CD1c-positive myeloid dendritic cell (primary cell): ENCODE measurements at regions not wholly inside any gene's neighbourhood (a gene's known extent, or its start where the extent isn't known, plus 50 kb on each side); places are given as distances from the start of the nearest gene placed in this dataset.
"Not testable (repeated sequence)": the region's sequence is repeated elsewhere in the genome, so short reads cannot be mapped to it uniquely, and the experiment has no call there.

Source experiments
- DNase-seq: peaks from one replicate; pipeline ENCODE4 v3.0.0-alpha.2; 2016; ENCODE audit errors: extremely low spot score

GRCh38 chr21:14684071-14684470, 138.0 kb upstream of the SAMSN1 start:
- DNase-seq: peak; percentile 25

GRCh38 chr21:14683063-14683462, 136.9 kb upstream of the SAMSN1 start:
- DNase-seq: peak; percentile 33

DNA sequence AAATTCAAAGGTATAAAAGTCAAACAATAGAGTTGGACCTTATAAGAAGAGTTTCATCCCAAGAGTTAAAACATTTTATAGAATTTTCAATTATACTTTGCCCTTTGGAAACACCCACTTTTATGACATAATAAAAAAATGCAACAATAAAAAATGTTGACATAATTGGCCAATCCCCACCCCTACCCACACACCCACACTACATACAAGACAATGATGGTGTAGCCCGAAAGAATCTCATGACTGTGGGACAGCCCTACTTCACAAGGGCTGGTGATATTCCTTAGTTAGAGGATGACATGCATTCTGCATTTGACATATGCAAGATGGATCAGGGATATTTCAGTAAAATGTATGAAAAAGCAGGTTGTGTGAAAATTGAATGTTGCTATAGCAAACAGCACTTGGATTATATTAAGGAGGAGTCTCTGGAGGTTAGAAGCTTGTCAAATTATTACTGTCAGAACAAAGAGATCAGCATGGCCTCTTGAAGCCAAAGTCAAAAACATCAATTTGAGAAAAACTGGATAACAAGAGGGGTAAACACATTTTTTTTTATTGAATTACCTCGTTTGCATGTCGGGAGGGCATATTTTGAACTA, 133.0 kb upstream of the SAMSN1 start:
- no peak for DNase-seq

GRCh38 chr21:14677639-14678179, 131.6 kb upstream of the SAMSN1 start:
- DNase-seq: peak; percentile 30

DNA sequence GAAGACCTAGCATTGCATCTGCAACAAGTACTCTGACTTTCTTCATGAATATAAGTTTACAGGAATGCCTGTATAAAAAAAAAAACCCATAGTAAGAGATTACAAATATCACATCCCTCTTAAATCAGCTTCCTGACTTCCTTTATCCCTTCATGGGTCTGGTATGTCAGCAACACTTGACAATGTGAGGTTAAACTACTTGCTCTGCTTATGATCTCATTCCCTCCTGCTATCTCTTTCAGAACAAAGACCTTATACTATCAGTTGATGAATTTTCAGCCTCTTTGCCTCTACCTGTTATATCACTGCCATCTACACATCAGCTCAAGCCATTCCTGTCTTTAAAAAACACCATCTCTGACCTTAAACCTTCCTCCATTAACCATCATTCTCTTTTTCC, 130.9 kb upstream of the SAMSN1 start:
- no peak for DNase-seq

DNA sequence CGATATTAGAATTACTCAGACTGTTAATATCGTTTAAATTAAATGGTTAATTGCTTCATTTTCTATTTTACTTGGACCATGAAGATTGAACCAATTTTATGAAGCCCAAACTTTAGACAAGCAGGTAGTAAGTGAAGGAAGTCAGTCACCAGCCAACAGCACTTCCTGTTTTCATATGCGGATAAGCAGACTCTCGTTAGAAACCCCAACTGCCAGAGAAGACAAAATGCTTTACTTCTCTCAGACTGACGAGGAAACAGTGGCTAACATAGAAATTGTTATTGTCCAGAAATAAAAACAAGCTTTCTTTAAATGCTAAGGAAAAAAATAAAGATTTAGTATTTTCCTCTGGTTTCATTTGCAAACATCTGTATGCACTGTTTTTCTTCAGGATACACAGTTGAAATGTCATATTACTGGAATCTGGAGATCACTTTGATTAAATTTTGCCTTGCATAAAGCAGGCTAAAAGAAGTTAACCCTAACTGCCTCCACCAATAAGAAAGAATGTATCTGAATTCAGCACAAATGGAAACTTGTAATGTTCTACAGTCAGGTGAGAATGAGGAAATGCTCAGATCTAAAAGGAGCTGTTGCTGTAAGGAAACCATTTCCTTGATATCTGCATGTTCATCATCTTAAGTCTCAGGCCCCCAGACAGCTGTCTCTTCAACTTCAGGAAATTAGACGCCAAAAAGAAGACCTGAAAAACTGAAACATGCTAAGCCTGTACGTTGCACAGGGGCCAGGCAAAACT, 129.8 kb upstream of the SAMSN1 start:
- peak; percentile 57 for DNase-seq

DNA sequence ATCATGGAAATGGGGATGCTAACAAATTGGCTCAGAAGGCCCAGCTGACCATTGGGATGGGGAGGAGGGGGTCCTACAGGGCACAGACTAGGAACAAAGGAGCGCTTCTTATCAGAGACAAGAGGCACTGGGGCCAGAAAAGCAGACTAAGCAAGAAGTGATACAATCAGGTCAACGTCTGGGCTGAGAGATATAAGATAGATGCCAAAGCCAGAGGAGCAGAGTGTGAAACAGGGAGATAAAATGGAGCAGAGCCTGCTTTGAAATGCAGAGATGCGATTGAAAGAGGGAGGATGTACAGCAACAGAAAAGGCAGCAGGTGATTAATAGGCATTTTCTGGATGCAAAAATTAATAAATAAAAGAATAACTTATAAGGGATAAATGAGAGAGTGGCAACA, 127.5 kb upstream of the SAMSN1 start:
- DNase-seq: no peak

DNA sequence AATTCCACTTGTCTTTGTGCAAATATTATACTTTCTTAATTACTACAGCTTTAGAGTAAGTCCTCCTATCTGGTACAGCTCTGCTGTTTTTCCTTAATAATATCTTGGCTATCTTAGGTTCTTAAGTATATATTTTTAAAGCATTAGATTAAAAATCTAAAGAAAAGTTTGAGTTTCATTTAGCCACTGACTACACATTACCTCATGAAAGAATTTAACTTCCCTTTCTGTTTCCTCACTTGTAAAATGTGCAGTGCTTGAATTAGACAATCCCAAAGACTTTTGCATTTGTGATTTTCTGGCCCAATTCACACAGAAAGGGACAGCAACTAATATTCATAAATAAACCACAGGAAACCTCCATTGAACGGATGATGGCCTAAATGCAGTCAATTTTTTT, 126.4 kb upstream of the SAMSN1 start:
- no peak for DNase-seq

- DNase-seq: no peak
Observed at GRCh38 chr21:14670409-14670808, 124.3 kb upstream of the SAMSN1 start.

DNA sequence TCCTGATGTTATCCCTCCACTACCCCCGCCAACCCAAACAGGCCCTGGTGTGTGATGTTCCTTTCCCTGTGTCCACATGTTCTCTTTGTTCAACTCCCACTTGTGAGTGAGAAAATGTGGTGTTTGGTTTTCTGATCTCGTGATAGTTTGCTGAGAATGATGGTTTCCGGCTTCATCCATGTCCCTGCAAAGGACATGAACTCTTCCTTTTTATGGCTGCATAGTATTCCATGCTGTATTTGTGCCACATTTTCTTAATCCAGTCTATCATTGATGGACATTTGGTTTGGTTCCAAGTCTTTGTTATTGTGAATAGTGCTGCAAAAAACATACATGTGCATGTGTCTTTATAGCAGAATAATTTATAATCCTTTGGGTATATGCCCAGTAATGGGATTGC, 123.0 kb upstream of the SAMSN1 start:
- not testable (repeated sequence) for DNase-seq

DNA sequence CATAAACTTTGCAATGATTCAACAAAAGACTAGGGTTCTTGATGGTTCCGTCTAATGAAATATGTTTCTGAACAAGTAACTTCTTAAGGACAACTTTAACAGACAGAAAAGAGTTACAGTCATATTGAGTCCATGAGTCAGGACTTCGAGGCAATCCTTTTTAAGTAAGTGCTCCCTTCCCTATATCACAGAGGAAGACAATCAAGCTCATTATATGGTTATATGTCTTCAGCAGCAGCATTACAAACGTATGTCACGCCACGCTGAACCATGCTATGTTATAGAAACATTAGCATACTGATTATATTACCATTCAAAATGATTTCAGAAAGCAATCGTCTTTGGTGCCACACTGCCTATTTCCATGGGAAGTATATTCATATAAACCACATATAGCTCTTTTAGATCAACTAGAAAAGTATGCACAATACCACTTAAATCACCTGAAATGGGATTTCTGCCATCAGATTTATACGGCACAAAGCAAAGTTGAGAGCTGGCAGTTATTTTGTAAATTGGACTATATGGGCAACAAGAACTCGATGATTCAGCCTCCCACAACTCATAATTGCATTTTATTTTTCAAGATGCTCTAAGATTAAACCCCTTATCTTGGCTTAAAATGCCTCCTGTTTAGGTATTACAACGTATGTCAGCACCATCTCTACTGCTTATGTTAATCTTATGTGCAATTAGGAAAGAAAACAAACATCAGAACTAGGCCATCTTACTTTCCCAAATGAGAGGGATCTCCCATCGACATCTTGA, 111.3 kb upstream of the SAMSN1 start:
- DNase-seq: no peak

DNA sequence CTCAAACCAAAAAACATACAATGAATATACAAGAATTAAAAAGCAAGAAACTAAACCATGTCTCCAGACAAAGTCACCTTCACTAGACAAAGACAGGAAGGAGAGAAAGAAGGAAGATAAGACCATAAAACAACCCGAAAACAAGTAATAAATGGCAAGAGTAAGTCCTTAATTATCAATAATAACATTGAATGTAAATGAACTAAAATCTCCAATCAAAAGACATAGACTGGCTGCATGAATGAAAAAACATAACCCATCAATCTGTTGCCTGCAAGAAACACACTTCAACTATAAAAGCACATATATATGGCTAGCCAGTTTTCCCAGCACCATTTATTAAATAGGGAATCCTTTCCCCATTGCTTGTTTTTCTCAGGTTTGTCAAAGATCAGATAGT, 100.8 kb upstream of the SAMSN1 start:
- DNase-seq: no peak

DNA sequence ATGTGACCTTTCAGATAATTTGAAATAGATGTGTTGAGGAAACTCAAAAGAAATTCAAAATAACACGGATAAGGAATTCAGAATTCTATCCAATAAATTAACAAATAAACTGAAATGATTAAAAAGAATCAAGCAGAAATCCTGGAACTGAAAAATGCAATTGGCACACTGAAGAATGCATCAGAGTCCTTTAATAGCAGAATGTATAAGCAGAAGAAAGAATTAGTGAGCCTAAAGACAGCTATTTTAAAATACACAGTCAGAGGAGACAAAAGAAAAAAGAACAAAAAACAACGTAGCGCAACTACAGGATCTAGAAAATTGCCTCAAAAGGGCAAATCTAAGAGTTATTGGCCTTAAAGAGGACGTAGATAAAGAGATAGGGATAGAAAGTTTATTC, 99.6 kb upstream of the SAMSN1 start:
- DNase-seq: no peak

- DNase-seq: no peak
Observed at GRCh38 chr21:14632359-14632758, 86.2 kb upstream of the SAMSN1 start.

- peak; percentile 10 for DNase-seq
Observed at GRCh38 chr21:14630556-14631069, 84.5 kb upstream of the SAMSN1 start.

DNA sequence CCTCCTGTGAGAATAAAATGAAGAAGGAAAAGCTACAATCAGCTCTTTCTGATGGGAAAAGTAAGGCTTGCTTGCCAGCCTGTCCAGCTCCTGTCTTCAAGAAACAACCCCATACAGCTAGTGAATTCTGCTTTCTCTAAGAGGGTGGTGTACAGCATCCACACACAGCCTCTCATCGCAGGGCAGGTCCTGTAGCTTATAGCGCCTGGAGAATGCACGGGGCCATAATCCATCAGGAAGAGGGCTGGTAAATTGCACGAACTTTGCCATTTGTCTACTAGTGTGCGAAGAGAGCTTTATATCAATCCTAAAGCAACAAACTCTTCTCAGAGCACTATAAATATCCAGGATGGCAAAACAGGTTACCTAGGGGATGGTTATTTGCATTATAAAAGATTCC, 83.3 kb upstream of the SAMSN1 start:
- no peak for DNase-seq

GRCh38 chr21:14623079-14623478, 77.0 kb upstream of the SAMSN1 start:
- not testable (repeated sequence) for DNase-seq

GRCh38 chr21:14620152-14620551, 74.0 kb upstream of the SAMSN1 start:
- peak; percentile 25 for DNase-seq

DNA sequence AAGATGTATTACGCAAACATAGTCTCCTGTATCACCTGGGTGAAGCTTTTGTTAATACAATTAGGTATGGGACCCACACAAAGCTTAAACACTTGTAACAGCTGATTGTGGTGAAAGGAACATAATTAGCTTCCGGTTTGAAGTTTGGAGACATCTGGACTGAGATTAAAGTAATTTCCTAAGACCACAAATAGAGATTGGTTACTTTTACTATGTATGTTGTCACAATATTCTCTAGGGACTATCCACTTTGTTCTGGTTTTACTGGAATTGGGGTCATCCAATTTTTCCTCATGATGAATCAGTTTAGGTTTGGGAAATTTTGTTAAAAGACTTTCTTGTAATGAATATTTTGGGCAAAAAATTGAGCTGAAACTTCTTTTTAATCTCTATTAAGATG, 71.8 kb upstream of the SAMSN1 start:
- no peak for DNase-seq

DNA sequence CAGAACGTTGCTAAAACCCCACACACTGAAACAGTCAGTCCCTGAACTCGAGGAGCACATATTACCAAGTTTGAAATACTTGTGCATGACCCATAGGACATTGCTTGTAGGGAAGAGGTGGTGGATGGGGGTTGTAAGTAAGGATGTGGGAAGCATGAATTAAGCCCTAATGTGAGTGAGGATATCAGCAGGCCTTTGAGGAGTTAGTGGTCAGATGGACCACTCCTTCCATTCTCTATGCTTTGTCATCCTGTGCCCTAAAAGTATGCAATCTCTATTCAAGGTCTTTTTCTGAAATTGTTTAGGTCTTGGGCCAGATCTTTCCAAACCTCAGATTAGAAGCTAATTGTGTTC, 70.9 kb upstream of the SAMSN1 start:
- DNase-seq: no peak

DNA sequence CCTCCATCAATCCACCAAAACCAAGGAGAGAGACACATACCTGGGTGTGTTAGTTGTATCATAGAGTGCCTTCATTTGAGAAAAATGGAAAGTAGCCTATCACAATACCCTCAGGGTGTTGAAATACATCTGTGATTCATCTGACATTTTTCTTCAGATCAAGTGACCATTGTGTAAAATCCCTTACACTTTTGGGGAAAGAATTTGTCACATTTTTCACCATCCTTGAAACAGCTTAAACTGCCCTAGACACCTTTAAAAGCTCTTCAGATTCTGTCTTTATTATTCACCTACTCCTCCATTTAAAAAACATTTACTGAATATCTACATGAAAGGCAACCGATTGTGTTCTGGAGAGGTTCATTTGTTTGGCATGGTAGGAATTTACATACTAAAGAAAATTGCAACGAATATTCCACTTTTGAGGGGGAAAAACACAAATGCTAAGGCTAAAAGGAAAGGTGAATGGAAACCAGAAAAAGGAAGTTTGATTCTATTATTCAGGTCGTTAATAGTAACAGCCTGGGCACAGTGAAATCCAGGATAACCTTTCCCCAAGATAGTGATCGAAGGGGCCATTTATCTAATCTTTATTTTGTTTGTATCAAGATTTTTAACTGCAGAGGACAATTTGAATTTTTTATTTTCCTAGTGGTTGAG, 70.4 kb upstream of the SAMSN1 start:
- no peak for DNase-seq

GRCh38 chr21:14615359-14615974, 69.4 kb upstream of the SAMSN1 start:
- no peak for DNase-seq
